ENCODE measurements at regions not wholly inside any gene's neighbourhood (a gene's known extent, or its start where the extent isn't known, plus 50 kb on each side); places are given as distances from the start of the nearest gene placed in this dataset.

DNA sequence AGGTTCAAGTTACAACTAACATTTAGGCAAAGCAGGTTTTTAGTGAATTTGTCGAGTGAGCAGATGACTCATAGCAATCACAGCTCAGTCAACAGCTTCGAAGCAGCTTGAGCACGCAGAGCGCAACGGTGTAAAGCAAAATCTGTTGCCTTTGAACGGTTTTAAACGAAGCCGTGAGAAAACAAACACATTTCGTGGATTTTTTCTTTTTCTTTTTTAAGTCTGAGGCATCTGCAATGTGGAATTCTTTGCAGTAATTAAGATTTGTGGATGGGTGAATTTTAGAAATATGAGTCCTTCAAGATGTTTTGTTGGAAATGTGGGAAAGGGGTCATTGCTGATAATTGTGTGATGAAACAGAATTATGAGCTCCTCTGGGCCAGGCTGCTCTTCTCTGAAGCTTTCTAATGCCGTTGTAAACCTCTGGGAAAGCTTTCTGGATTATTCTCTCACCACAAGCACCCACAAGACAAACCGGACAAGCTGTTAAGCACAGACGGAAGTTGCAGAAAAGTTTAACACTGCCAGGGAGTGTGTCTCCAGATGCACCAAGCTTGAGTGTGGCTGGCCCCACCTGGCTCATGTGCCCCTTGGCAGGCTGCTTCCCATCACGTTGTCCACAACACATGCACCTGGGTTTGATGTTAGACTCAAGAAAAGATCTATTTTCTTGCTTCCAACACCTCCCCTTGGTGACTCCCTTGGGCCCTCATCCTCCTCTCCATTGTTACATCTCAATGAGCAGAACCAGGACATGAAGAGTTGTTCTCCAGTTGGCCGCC is 224.7 kb downstream of the ACKR3 start:
- TF ChIP-seq, protein P1, sequence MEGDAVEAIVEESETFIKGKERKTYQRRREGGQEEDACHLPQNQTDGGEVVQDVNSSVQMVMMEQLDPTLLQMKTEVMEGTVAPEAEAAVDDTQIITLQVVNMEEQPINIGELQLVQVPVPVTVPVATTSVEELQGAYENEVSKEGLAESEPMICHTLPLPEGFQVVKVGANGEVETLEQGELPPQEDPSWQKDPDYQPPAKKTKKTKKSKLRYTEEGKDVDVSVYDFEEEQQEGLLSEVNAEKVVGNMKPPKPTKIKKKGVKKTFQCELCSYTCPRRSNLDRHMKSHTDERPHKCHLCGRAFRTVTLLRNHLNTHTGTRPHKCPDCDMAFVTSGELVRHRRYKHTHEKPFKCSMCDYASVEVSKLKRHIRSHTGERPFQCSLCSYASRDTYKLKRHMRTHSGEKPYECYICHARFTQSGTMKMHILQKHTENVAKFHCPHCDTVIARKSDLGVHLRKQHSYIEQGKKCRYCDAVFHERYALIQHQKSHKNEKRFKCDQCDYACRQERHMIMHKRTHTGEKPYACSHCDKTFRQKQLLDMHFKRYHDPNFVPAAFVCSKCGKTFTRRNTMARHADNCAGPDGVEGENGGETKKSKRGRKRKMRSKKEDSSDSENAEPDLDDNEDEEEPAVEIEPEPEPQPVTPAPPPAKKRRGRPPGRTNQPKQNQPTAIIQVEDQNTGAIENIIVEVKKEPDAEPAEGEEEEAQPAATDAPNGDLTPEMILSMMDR (IDR thresholded peaks at IDR 0.05): no peak
- TF ChIP-seq POLR2A (IDR thresholded peaks at IDR 0.05): no peak
